GM12878 (cell line): ENCODE measurements at regions not wholly inside any gene's neighbourhood (a gene's known extent, or its start where the extent isn't known, plus 50 kb on each side); places are given as distances from the start of the nearest gene placed in this dataset.

Source experiments
- ATAC-seq: fragments of 200-7000 bp; cut with Tn5 transposase; 3 replicates; pipeline ENCODE4 v1.9.1; 2020; ENCODE audit warnings: mild to moderate bottlenecking, moderate library complexity
- BruUV-seq: library from RNA; stranded (reverse); fragments of 400-500 nt; replicated peaks from 2 replicates; lab custom pipeline; 2021; lab: Mats Ljungman, UMichigan
- CTCF ChIA-PET: fragments of 300-600 bp; sonication (Branson Sonifier 250); formaldehyde crosslinking; extraction: SDS; loops from one replicate; lab custom pipeline; 2021; ENCODE audit warnings: inconsistent platforms; lab: Yijun Ruan, JAX
- POLR2A ChIA-PET: fragments of 350-600 bp; formaldehyde crosslinking; extraction: SDS; loops from one replicate; lab custom pipeline; 2021; ENCODE audit warnings: inconsistent platforms; lab: Charles Lee
- RAD21 ChIA-PET: fragments of 300-600 bp; sonication (Branson Sonifier 250); formaldehyde crosslinking; loops from one replicate; lab custom pipeline; 2023; ENCODE audit warnings: antibody characterized with exemption; ENCODE audit not compliant: unreplicated experiment; lab: Charles Lee
- SMC1A ChIA-PET: fragments of 300-600 bp; sonication (Branson Sonifier 250); formaldehyde crosslinking; loops from one replicate; lab custom pipeline; 2023; ENCODE audit not compliant: unreplicated experiment, uncharacterized antibody; lab: Charles Lee
- DNase-seq: peaks from one replicate; pipeline ENCODE4 v3.0.0-alpha.2; 2011; ENCODE audit warnings: low read depth, low spot score
- FAIRE-seq: peaks from 3 replicates; lab custom pipeline; 2011; peaks lifted over from hg19 to GRCh38; lab: Jason Lieb, UNC
- H2AFZ ChIP-seq: 2 replicates; pipeline ENCODE4 v1.6.0; 2011; ENCODE audit warnings: low read depth, low read length, control low read depth; ENCODE audit not compliant: control insufficient read depth
- H3K27ac ChIP-seq: 2 replicates; pipeline ENCODE4 v1.5.1; 2011; ENCODE audit warnings: control low read depth; ENCODE audit not compliant: control insufficient read depth, insufficient read depth
- H3K27me3 ChIP-seq, 2 experiments: replicated peaks in 1 of 2; 2 replicates each; pipeline versions ENCODE4 v1.6.0 to v1.6.1; 2011; ENCODE audit warnings: low read length in 1 of 2; ENCODE audit not compliant: control insufficient read depth in 2 of 2, insufficient read depth in 2 of 2
- H3K36me3 ChIP-seq, 2 experiments: 2 replicates each; pipeline ENCODE4 v1.5.1; 2011; ENCODE audit warnings: low read length in 1 of 2; ENCODE audit not compliant: control insufficient read depth in 2 of 2, insufficient read depth in 2 of 2
- H3K4me1 ChIP-seq: 2 replicates; pipeline ENCODE4 v1.6.1; 2011; ENCODE audit warnings: mild to moderate bottlenecking, low read length, moderate library complexity, mixed read lengths; ENCODE audit not compliant: control insufficient read depth, insufficient read depth
- H3K4me2 ChIP-seq: 2 replicates; pipeline ENCODE4 v1.6.0; 2011; ENCODE audit warnings: control low read depth; ENCODE audit not compliant: control insufficient read depth, insufficient read depth
- H3K4me3 ChIP-seq: fragments of 200-600 bp; sonication (generic); 2 replicates; pipeline ENCODE4 v1.5.1; 2016
- H3K79me2 ChIP-seq: 2 replicates; pipeline ENCODE4 v1.6.0; 2011; ENCODE audit warnings: low read length; ENCODE audit not compliant: control insufficient read depth, insufficient read depth
- H3K9ac ChIP-seq: 2 replicates; pipeline ENCODE4 v1.8.0; 2011; ENCODE audit warnings: low read length, control low read depth, mixed read lengths; ENCODE audit not compliant: control insufficient read depth, insufficient read depth
- H3K9me3 ChIP-seq: replicated peaks from 3 replicates; pipeline ENCODE4 v1.5.1; 2011; ENCODE audit warnings: mild to moderate bottlenecking, low read length; ENCODE audit not compliant: control insufficient read depth, insufficient read depth
- H4K20me1 ChIP-seq: 2 replicates; pipeline ENCODE4 v1.6.0; 2011; ENCODE audit not compliant: control insufficient read depth, insufficient read depth
- ATF7 ChIP-seq: fragments of 450-650 bp; IDR thresholded peaks from 2 replicates; pipeline ENCODE4 v1.6.1; 2016; ENCODE audit warnings: low read depth, mild to moderate bottlenecking
- GABPA ChIP-seq: IDR thresholded peaks from 2 replicates; pipeline ENCODE4 v1.6.1; 2014; ENCODE audit warnings: antibody characterized with exemption, low read depth, mild to moderate bottlenecking, inconsistent platforms
- HCFC1 ChIP-seq: fragments of 150-350 bp; IDR thresholded peaks from 2 replicates; pipeline ENCODE4 v1.6.1; 2014; ENCODE audit warnings: low read length
- IKZF1 ChIP-seq: fragments of 450-650 bp; conservative IDR thresholded peaks from 2 replicates; pipeline ENCODE4 v1.6.1; 2017; ENCODE audit warnings: antibody characterized with exemption, mild to moderate bottlenecking
- POLR2AphosphoS5 ChIP-seq: IDR thresholded peaks from 2 replicates; pipeline ENCODE4 v1.6.1; 2011; ENCODE audit warnings: mild to moderate bottlenecking, low read length, inconsistent platforms
- RELA ChIP-seq: fragments of 450-650 bp; IDR thresholded peaks from 2 replicates; pipeline ENCODE4 v1.8.0; 2014; ENCODE audit warnings: borderline replicate concordance; ENCODE audit not compliant: partially characterized antibody
- ZBED1 ChIP-seq: IDR thresholded peaks from 2 replicates; pipeline ENCODE4 v1.6.1; 2016; ENCODE audit warnings: borderline replicate concordance
- WGBS: methylation state at CpG from one replicate; pipeline ENCODE4 v1.1.6; 2016; ENCODE audit warnings: low lambda C conversion rate; ENCODE audit not compliant: insufficient replicate concordance, insufficient coverage; ENCODE audit errors: missing lambda C conversion rate; 5-methylcytosine and 5-hydroxymethylcytosine counted together
- in situ Hi-C: fragments of 300-500 bp; cut with MboI; formaldehyde crosslinking; loops from 9 replicates; pipeline ENCODE4 v1.14.3; 2018; ENCODE audit warnings: mixed read lengths
- intact Hi-C: fragments of 100-400 bp; cut with micrococcal nuclease; formaldehyde crosslinking; loops from one replicate; pipeline ENCODE4 v1.14.2; 2022; ENCODE audit not compliant: unreplicated experiment
- TF ChIP-seq, protein P1 (sequence below): fragments of 450-650 bp; IDR thresholded peaks from 2 replicates; pipeline ENCODE4 v1.6.1; 2017; ENCODE audit warnings: borderline replicate concordance
- TF ChIP-seq, protein P2 (sequence below): IDR thresholded peaks from 2 replicates; pipeline ENCODE4 v1.6.1; 2011; ENCODE audit warnings: mild to moderate bottlenecking, low read depth, low read length, moderate library complexity; ENCODE audit not compliant: insufficient replicate concordance
- TF ChIP-seq, protein P3 (sequence below): fragments of 150-350 bp; IDR thresholded peaks from 2 replicates; pipeline ENCODE4 v1.6.1; 2014; ENCODE audit warnings: mild to moderate bottlenecking, low read depth, low read length

DNA sequence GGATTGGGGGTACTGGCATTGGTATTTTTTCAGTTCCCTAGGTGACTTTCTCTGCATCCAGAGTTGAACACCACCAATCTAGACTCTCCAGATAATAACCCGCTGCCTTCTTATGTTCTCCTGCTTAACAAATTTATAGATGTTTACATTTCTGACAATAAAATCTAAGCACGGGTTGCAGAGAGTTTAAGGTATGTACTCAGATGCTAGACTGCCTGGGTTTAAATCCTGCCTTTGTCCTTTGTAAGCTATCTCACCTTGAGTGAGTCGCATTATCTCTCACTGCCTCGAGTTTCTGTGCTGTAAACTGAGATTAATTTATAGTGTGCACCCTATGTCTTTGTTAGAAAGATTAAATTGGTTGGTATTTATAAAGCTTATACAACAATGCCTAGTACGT, 131.4 kb upstream of the ARGLU1 start:
- CTCF ChIA-PET: no interaction called here
- POLR2A ChIA-PET: no interaction called here
- FAIRE-seq (no peak), DNase-seq (no peak), ATAC-seq (no peak)
- no TSS peak for BruUV-seq
- intact Hi-C loops (no loop called here), in situ Hi-C loops (no loop called here)
- RAD21 ChIA-PET: no interaction called here
- no peak overlapping the region for H3K9ac ChIP-seq
- no peaks in the 10 kb centered on the region for H3K9me3 ChIP-seq
- H2AFZ ChIP-seq: no peak overlapping the region
- no peak overlapping the region for H3K4me3 ChIP-seq
- no peaks in the 10 kb centered on the region for H3K4me1 ChIP-seq
- no peaks in the 10 kb centered on the region for H3K27me3 ChIP-seq
- H3K4me2 ChIP-seq: no peak overlapping the region
- H3K27ac ChIP-seq: no peak overlapping the region
- H3K79me2 ChIP-seq: no peaks in the 10 kb centered on the region
- WGBS: 21% methylated on average over 5 of the region's 5 CpGs
- TF ChIP-seq, protein P1, sequence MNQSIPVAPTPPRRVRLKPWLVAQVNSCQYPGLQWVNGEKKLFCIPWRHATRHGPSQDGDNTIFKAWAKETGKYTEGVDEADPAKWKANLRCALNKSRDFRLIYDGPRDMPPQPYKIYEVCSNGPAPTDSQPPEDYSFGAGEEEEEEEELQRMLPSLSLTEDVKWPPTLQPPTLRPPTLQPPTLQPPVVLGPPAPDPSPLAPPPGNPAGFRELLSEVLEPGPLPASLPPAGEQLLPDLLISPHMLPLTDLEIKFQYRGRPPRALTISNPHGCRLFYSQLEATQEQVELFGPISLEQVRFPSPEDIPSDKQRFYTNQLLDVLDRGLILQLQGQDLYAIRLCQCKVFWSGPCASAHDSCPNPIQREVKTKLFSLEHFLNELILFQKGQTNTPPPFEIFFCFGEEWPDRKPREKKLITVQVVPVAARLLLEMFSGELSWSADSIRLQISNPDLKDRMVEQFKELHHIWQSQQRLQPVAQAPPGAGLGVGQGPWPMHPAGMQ: no peak
- TF ChIP-seq IKZF1 (no peak), HCFC1 (no peak), ATF7 (no peak), POLR2AphosphoS5 (no peak), RELA (no peak), GABPA (no peak), ZBED1 (no peak)
- TF ChIP-seq, protein P2, sequence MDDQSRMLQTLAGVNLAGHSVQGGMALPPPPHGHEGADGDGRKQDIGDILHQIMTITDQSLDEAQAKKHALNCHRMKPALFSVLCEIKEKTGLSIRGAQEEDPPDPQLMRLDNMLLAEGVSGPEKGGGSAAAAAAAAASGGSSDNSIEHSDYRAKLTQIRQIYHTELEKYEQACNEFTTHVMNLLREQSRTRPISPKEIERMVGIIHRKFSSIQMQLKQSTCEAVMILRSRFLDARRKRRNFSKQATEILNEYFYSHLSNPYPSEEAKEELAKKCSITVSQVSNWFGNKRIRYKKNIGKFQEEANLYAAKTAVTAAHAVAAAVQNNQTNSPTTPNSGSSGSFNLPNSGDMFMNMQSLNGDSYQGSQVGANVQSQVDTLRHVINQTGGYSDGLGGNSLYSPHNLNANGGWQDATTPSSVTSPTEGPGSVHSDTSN: no peak
- TF ChIP-seq, protein P3, sequence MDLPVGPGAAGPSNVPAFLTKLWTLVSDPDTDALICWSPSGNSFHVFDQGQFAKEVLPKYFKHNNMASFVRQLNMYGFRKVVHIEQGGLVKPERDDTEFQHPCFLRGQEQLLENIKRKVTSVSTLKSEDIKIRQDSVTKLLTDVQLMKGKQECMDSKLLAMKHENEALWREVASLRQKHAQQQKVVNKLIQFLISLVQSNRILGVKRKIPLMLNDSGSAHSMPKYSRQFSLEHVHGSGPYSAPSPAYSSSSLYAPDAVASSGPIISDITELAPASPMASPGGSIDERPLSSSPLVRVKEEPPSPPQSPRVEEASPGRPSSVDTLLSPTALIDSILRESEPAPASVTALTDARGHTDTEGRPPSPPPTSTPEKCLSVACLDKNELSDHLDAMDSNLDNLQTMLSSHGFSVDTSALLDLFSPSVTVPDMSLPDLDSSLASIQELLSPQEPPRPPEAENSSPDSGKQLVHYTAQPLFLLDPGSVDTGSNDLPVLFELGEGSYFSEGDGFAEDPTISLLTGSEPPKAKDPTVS: no peak
- no peaks in the 10 kb centered on the region for H4K20me1 ChIP-seq
- SMC1A ChIA-PET: no interaction called here
- no peaks in the 10 kb centered on the region for H3K36me3 ChIP-seq
